K562 (cell line): ENCODE measurements at regions not wholly inside any gene's neighbourhood (a gene's known extent, or its start where the extent isn't known, plus 50 kb on each side); places are given as distances from the start of the nearest gene placed in this dataset.

Experiments used
- ATAC-seq: fragments of 200-7000 bp; cut with Tn5 transposase; 3 replicates; pipeline ENCODE4 v1.9.1; 2020; ENCODE audit warnings: moderate library complexity
- BruUV-seq: library from RNA; stranded (reverse); fragments of 400-500 nt; replicated peaks from 2 replicates; lab custom pipeline; 2021; lab: Mats Ljungman, UMichigan
- CTCF ChIA-PET: fragments of 300-600 bp; formaldehyde crosslinking; extraction: SDS; loops from one replicate; lab custom pipeline; 2021; ENCODE audit warnings: low intra/inter-chr PET ratio; lab: Yijun Ruan, JAX
- POLR2A ChIA-PET: fragments of 300-600, 350-650 bp; sonication (Branson Sonifier 250); formaldehyde crosslinking; extraction: SDS; loops from one replicate; lab custom pipeline; 2021; ENCODE audit warnings: antibody characterized with exemption, inconsistent platforms; lab: Yijun Ruan, JAX
- DNase-seq, 4 experiments: peaks; one replicate each; pipeline versions ENCODE4 v3.0.0 to v3.0.0-alpha.2; 2011 to 2018; ENCODE audit warnings: low spot score in 3 of 4, mixed read lengths in 3 of 4; ENCODE audit errors: extremely low read depth in 1 of 4
- FAIRE-seq: peaks from 2 replicates; lab custom pipeline; 2011; peaks lifted over from hg19 to GRCh38; lab: Jason Lieb, UNC
- H2AFZ ChIP-seq: 2 replicates; pipeline ENCODE4 v1.6.0; 2011; ENCODE audit warnings: low read depth, low read length, control low read depth, inconsistent platforms
- H3K27ac ChIP-seq: fragments of 200-600 bp; 3 replicates; pipeline ENCODE4 v1.8.0; 2011; ENCODE audit warnings: low read depth, mild to moderate bottlenecking, control low read depth, inconsistent platforms, low read length, moderate library complexity, mixed read lengths; ENCODE audit errors: extremely low read depth
- H3K27me3 ChIP-seq, 2 experiments: fragments of 300-600 bp in 1 of 2; 2 replicates in 1 of 2; 3 replicates in 1 of 2; pipeline versions ENCODE4 v1.6.0 to v1.8.0; 2011; ENCODE audit warnings: inconsistent platforms in 2 of 2, low read length in 2 of 2, mild to moderate bottlenecking in 1 of 2, mixed read lengths in 1 of 2, moderate library complexity in 1 of 2; ENCODE audit not compliant: control insufficient read depth in 2 of 2, insufficient read depth in 2 of 2
- H3K36me3 ChIP-seq: fragments of 300-600 bp; 3 replicates; pipeline ENCODE4 v1.8.0; 2011; ENCODE audit warnings: mild to moderate bottlenecking, low read length, inconsistent platforms; ENCODE audit not compliant: control insufficient read depth, insufficient read depth
- H3K4me1 ChIP-seq, 2 experiments: fragments of 200-600 bp in 1 of 2; replicated peaks in 1 of 2; 2 replicates in 1 of 2; 3 replicates in 1 of 2; pipeline versions ENCODE4 v1.5.1 to v1.8.0; 2011; ENCODE audit warnings: inconsistent platforms in 2 of 2, low read length in 2 of 2, mild to moderate bottlenecking in 1 of 2, mixed read lengths in 1 of 2, moderate library complexity in 1 of 2; ENCODE audit not compliant: control insufficient read depth in 2 of 2, insufficient read depth in 2 of 2
- H3K4me2 ChIP-seq: 2 replicates; pipeline ENCODE4 v1.6.1; 2011; ENCODE audit warnings: low read length, control low read depth, inconsistent platforms, mixed read lengths; ENCODE audit not compliant: insufficient read depth
- H3K4me3 ChIP-seq: fragments of 200-600 bp; sonication (generic), shearing (Covaris generic); 2 replicates; pipeline ENCODE4 v1.5.1; 2016; ENCODE audit warnings: control low read depth, inconsistent platforms
- H3K79me2 ChIP-seq: fragments of 200-600 bp; 3 replicates; pipeline ENCODE4 v1.8.0; 2011; ENCODE audit warnings: low read length, inconsistent platforms; ENCODE audit not compliant: control insufficient read depth, insufficient read depth
- H3K9ac ChIP-seq, 2 experiments: 2 replicates each; pipeline versions ENCODE4 v1.6.0 to v1.6.1; 2011; ENCODE audit warnings: low read depth in 2 of 2, low read length in 2 of 2, control low read depth in 1 of 2, inconsistent platforms in 1 of 2, mild to moderate bottlenecking in 1 of 2, mixed read lengths in 1 of 2; ENCODE audit not compliant: insufficient read depth in 1 of 2
- H3K9me1 ChIP-seq: one replicate; pipeline ENCODE4 v1.6.0; 2011; ENCODE audit warnings: inconsistent platforms, mild to moderate bottlenecking, low read length, moderate library complexity; ENCODE audit not compliant: control insufficient read depth, insufficient read depth
- H3K9me3 ChIP-seq: replicated peaks from 2 replicates; pipeline ENCODE4 v1.5.1; 2011; ENCODE audit warnings: low read depth, low read length, inconsistent platforms; ENCODE audit not compliant: control insufficient read depth, insufficient read depth
- H4K20me1 ChIP-seq: replicated peaks from 2 replicates; pipeline ENCODE4 v1.6.1; 2011; ENCODE audit warnings: low read length, inconsistent platforms, mixed read lengths; ENCODE audit not compliant: control insufficient read depth, insufficient read depth
- ARNT ChIP-seq, 2 experiments: fragments of 450-650 bp; IDR thresholded peaks; 2 replicates each; pipeline ENCODE4 v1.6.1; 2016; ENCODE audit warnings: mild to moderate bottlenecking in 1 of 2
- HMGN3 ChIP-seq: IDR thresholded peaks from 2 replicates; pipeline ENCODE4 v1.6.1; 2011; ENCODE audit warnings: borderline replicate concordance, low read depth, mild to moderate bottlenecking, mixed read lengths, low read length; ENCODE audit not compliant: insufficient read length; ENCODE audit errors: extremely low read depth
- MEF2D ChIP-seq: conservative IDR thresholded peaks from 2 replicates; pipeline ENCODE4 v1.6.1; 2016; ENCODE audit warnings: low read depth, missing genetic modification characterization, missing compliant biosample characterization
- NBN ChIP-seq: fragments of 450-650 bp; IDR thresholded peaks from 2 replicates; pipeline ENCODE4 v1.6.1; 2016; ENCODE audit warnings: low read depth, mild to moderate bottlenecking
- NFIC ChIP-seq: fragments of 450-650 bp; IDR thresholded peaks from 2 replicates; pipeline ENCODE4 v1.6.1; 2017; ENCODE audit warnings: mild to moderate bottlenecking, inconsistent platforms
- PTBP1 ChIP-seq: fragments of 200-400 bp; formaldehyde crosslinking; IDR thresholded peaks from 2 replicates; pipeline ENCODE4 v1.6.1; 2017; ENCODE audit warnings: low read depth, low read length
- THRA ChIP-seq: fragments of 450-650 bp; IDR thresholded peaks from 2 replicates; pipeline ENCODE4 v1.6.1; 2017; ENCODE audit warnings: mild to moderate bottlenecking, moderate library complexity
- WGBS: fragments of 100-300 bp; shearing (Covaris generic); methylation state at CpG from one replicate; pipeline ENCODE4 v1.1.6; 2016; ENCODE audit warnings: low coverage, mixed read lengths; ENCODE audit not compliant: insufficient coverage; ENCODE audit errors: missing lambda C conversion rate; 5-methylcytosine and 5-hydroxymethylcytosine counted together
- in situ Hi-C: fragments of 300-500 bp; cut with MboI; formaldehyde crosslinking; loops from 4 replicates; pipeline ENCODE4 v1.15.0; 2018; ENCODE audit warnings: inconsistent platforms, mixed read lengths
- intact Hi-C: fragments of 100-400 bp; cut with micrococcal nuclease; formaldehyde crosslinking; loops from 2 replicates; pipeline ENCODE4 v1.14.2; 2022

- POLR2A ChIA-PET: no interaction called here
- CTCF ChIA-PET: no interaction called here
- in situ Hi-C loops (no loop called here), intact Hi-C loops (no loop called here)
- no peaks in the 10 kb centered on the region for H3K36me3 ChIP-seq
- H3K4me1 ChIP-seq: no peaks in the 10 kb centered on the region
- no peak overlapping the region for H3K27ac ChIP-seq
- H3K4me2 ChIP-seq: no peak overlapping the region
- no peaks in the 10 kb centered on the region for H4K20me1 ChIP-seq
- H3K9me3 ChIP-seq: no peaks in the 10 kb centered on the region
- no peaks in the 10 kb centered on the region for H3K9me1 ChIP-seq
- H2AFZ ChIP-seq: no peak overlapping the region
- no TSS peak for BruUV-seq
- no peak for ATAC-seq
- no peak overlapping the region for H3K9ac ChIP-seq
- no peak for DNase-seq
- WGBS: 4% methylated on average over 2 of the region's 2 CpGs
- H3K4me3 ChIP-seq: no peak overlapping the region
- H3K27me3 ChIP-seq: no peaks in the 10 kb centered on the region
- H3K79me2 ChIP-seq: no peaks in the 10 kb centered on the region
- no peak for FAIRE-seq
- TF ChIP-seq ARNT (IDR thresholded peaks at IDR 0.05): no peak
- no peak for TF ChIP-seq THRA
- no peak for TF ChIP-seq PTBP1
- TF ChIP-seq HMGN3: no peak
- no peak for TF ChIP-seq MEF2D (tag)
- TF ChIP-seq NBN: no peak
- no peak for TF ChIP-seq NFIC
These were observed 148.5 kb upstream of the NAALADL2 start for GRCh38 chr3:174710612-174711011.
